NCI-H1105 treated with DMSO at 0.1 percent for 48 hours (cell line): ENCODE measurements at regions not wholly inside any gene's neighbourhood (a gene's known extent, or its start where the extent isn't known, plus 50 kb on each side); places are given as distances from the start of the nearest gene placed in this dataset.

ENCODE experiments used
- DNase-seq: peaks from one replicate; lab custom pipeline; 2025; lab: John Stamatoyannopoulos, UW

DNA sequence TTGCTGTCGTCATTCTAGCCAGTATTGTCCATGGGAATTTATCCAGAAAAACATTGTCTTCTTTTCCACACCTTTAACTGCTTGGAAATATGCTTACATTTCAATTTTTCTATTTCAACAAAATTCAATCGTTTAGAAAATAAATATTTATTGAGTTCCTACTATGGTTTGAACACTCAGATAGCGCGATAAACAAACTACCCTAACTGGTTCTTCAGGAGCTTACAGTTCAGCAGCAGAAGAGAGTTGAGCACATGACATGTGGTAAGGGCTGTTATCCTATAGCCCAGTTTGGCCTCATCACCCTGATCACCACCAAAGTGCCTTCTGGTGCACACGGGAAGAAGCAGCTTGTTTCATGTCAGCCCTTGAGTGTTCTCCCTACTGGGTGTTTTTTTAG, 375.2 kb upstream of the SMIM21 start:
- no peak for DNase-seq

DNA sequence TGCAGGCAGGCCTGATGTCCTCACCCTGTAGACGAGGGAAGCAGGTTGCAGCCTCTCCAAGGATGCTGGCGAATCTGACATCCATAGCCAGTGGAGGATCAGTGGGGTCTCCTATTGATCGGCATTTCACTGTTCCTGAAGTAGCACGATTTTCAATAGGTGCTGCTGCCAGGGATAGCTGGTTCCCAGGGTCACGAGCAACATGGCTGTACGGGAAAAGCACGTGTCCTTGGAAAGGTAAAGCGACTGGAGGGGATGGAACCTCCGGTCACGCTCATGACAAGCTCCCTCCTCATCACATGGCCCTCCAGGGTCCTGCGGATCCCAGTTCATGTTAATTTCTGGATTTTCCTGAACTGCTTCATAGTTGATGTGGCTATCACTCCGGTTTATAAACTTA, 373.7 kb upstream of the SMIM21 start:
- no peak for DNase-seq

- no peak for DNase-seq
Measured at GRCh38 chr18:75800331-75800648, 372.8 kb upstream of the SMIM21 start.

GRCh38 chr18:75799449-75800330, 372.2 kb upstream of the SMIM21 start:
- no peak for DNase-seq

DNA sequence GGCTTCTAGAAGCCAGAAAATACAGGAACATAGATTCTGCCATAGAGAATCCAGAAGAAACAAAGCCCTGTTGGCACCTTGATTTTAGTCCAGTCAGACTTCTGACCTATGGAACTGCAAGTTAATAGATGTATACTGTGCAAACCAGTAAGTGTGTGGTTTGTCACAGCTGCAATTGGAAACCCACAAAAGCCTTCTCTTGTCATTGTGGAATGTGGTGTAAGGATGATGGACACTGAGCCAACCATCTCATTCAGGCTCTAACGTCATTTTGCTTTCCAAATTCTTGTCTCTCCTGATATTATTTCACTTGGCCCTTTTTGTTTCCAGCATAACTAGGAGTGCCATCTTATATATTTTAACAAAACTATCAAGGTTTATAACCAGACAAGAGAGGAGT, 369.5 kb upstream of the SMIM21 start:
- no peak for DNase-seq

DNA sequence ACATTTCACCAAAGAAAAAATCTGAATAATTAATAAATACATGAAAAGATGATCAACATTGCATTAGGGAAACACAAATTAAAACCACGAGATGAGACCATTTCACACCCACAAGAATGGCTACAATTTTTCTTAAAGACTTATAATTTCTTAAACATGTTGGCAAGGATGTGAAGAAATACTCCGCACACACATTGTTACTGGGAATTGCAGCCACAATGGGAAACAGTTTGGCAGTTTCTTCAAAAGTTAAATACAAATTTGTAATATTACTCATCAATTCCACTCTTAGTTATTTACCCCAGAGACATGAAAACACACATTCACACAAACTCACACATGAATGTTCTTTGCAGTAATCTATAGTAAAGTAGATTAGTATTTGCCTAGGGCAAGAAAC, 363.3 kb upstream of the SMIM21 start:
- DNase-seq: no peak

DNA sequence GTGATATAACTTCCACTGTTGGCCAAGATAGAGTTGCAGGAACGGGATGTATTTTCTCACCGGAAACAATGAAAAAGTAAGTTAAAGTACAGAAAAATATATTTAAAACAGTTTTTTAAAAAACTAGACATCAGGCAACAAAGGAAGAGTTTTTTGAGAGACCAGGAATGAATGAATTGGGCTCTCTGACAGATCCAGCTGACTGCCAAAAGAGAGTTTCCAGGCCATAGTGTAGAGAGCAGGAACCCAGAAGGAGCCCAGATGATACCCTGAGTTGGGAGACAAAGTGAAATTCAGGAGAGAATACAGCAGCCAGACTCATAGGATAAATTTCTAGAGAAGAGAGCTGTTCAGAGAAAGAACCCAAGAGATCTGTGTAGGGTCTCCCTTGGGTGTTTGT, 362.6 kb upstream of the SMIM21 start:
- DNase-seq: no peak

DNA sequence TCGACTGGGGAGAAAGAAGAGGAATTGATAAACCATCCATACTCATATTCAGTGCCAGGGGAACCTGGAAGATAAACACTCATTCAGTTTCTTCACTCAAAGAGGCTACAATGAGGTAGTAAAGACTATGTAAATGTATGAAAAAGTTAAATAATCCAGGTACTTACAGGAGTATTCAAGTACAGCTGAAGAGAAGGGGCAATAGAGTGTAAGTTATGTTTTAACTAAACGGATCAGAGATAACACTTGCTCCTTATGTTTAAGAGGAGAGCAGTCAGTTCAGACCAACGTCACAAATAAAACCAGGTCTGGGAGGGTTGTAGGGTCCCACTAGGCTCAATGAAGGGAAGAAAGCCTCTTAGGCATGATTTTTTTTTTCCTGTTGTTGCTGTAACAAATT, 358.3 kb upstream of the SMIM21 start:
- DNase-seq: no peak

DNA sequence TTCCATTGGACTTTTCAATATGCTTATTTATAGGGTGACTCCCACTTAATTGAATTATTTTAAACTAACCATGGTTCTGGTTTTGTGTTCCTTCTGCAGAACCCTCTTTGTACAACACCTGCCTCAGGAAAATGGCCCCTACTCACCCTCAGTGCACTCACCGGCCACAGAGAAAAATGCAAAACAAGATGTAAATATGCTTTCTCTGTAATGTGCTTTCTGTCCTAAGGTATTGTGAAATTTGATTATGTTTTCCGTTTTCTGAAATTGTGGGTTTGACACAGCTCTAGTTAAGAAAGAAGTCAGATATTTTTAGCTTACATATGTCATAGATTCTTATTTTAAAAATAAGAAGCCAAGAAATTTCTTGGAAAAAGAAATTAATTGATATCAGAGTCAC, 357.7 kb upstream of the SMIM21 start:
- DNase-seq: no peak

GRCh38 chr18:75784390-75784789, 356.9 kb upstream of the SMIM21 start:
- DNase-seq: no peak

DNA sequence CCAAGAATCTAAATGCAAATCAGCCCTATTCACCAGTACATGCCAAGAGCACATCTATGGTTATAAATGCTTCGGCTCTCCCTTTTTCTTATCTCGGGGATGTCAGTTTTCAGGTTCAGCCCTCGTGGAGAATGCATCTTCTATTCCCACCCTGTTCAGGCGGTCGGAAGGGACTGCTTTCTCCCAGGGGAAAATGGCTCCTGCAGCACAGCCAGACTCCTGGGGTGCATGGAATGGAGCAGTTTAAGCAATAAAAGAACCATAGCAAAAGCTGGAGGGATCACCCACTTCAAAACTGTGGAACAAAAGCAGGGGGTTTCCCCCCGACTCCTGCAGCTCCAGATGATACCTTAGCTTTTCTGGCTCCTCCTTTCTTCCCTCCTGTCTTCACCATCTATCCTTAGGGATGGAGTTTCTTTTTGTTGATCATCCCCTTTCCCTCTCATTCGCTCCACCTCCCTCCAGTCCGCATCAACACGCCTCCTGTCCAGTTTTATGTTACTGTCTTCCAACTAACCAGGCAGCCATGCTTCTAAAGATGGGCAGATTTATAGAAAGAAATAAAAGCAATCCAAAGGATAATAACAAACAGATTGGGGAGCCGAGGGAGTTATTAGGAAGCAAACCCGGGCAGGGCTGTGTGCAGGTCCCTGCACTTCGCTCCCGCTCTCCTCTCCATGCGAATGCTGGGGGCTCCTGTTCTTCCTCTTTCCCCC, 356.2 kb upstream of the SMIM21 start:
- no peak for DNase-seq

DNA sequence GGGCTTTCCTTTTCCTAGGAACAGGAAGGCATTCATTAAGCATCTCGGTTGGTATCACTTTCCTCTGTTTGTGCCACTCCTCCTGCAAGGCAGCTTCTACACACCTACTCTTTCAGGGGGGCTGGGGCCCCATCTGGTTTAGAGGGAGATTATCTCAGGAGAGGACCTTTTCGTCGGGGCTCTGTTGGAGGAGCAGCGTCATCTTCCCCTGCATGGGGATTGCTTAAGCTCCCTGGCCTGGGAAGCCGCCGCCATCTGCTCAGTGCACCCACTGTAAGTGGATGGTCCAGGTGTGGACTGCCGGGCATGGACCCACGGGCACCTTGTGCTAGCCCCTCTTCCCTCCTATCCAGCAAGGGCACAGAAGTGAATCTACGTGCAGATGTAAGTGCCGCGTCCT, 355.3 kb upstream of the SMIM21 start:
- DNase-seq: no peak

DNA sequence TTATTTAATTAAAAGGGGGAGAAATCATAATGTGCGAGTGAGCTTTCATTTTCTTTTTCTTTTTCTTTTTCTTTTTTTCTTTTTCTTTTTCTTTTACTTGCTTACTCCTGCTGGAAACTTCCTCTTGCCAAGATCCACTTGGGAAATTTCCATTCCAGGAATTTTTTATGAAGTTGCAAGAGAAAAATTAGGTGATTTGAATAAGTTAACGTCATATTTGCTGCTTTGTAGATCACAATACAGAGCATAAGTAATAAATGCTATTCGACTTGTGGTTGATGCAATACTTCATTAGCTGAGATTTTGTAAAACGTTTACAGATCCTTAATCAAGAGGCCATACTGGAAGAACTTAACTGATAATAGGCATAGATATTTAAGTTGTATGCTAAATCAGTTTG, 354.7 kb upstream of the SMIM21 start:
- no peak for DNase-seq

DNA sequence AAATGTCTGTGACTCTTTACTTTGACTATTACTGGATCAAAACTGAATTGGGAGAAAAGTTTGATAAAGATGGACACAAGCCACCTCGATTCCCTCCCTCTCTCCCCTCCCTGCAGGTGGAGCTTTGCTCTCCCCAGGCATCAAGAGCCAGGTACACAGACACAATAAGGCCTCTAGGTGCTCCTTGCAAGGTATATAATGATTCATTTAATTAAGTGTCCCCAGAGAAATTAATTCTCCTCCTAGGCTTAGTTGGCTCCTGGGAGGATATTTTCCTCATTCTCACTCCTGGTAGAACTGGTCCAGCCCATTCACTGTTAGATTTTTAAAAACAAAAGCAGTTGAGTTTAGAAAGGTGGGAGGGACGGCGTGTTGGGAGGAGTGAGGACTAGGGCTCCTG, 352.4 kb upstream of the SMIM21 start:
- DNase-seq: no peak

DNA sequence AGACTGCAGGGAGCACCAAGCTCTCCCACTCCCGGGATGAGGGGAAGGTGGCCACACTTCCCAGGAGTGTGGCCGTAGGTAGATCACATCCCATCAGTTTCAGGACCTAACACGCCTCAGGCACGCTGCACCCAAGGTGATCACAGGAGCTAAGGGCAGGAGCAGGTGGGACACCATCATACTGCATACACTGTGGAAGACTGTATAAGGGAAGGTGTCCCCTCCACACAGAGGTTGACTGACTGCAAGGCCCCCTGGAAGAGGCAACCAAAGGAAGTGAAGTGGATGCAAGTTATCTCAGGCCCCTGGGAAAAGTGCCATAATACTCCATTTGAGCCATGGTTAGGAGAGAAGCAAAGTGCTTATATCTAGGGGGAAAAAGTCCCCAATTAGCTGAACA, 351.9 kb upstream of the SMIM21 start:
- no peak for DNase-seq

DNA sequence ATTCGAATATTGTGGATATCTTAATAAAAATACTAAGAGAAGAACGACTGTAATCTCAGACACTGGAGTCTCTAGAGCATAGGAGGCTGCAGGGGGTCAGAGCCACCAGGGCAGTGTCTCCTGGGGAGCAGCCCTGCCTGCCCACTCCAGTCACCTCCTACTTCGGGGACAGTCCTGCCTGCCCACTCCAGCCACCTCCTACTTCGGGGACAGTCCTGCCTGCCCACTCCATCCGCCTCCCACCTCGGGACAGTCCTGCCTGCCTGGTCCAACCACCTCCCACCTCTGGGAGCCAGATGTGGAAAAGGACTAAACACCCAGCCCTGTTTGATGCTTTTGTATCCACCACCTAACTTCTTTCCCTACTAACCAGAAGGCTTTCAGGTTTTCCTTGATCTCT, 350.1 kb upstream of the SMIM21 start:
- DNase-seq: no peak

DNA sequence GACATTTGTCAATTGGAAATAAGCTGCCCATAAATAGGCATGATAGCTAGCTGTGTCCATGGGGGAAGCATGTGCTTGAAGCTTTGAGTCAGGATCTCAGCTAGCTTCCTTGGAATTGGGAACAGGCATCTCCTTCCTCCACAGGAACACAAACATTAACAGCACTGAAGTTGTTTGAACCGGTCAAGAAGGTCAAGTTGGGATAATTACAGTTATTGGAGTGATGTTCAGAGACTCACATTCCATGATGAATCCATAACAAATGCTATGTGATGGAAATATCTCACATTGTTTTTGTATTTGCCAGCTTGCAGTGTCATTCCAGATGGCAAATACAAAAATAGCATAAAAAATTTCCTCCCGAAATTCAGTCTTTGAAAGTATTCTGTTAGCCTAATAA, 347.6 kb upstream of the SMIM21 start:
- no peak for DNase-seq

GRCh38 chr18:75773618-75774017, 346.1 kb upstream of the SMIM21 start:
- no peak for DNase-seq

DNA sequence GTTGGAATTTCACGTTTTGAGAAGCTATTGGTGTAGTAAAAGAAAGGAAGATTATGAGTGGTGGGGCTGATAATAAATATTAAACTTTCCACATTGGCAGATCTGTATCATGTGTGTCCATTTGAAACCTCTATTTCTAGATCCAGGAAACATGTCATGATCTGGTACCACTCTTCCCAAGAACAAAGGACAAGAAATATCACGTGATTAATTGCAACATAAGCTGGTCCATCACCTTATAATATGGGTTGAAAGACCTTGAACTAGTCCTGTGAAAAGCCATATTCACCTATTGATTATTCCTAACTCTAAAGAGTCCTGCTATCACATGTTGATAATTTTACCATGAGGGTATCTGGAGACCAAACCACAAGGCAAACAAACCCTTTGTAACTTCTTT, 335.3 kb upstream of the SMIM21 start:
- no peak for DNase-seq

DNA sequence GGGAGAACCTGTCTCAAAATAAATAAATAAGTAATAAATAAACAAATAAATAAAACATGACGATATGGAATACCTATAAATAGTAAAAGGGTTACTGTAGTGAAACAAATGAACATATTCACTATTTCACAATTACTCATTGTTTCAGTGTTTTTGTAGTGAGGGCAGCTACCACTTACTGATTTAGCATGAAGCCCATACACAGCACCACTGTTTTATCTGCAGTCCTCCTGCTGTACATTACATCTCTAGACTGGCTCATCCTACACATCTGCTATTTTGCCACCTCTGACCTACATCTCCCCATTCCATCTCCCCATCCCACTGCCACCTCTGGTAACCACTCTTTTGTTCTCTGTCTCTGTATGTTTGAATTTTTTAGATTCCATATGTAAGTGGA, 332.7 kb upstream of the SMIM21 start:
- DNase-seq: no peak

DNA sequence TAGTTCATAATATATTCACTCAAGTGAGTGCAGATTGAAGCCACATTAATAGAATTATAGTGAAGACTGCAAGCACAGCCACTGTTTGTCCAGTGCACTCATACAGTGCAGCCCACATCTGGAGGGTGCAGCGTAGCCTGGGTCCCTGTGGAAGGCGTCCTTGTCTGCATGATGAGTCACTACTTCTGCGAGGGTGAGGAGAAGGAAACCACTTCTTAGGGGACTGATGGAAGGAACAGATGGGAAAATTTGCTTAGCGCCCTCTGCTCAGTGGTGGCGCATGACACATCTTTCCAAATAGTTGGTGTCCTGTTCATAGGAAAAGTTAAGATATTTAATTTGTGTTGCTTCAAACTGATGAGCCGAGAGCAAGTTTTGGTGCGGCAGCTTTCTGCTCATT, 330.4 kb upstream of the SMIM21 start:
- no peak for DNase-seq

GRCh38 chr18:75754433-75754832, 326.9 kb upstream of the SMIM21 start:
- no peak for DNase-seq

DNA sequence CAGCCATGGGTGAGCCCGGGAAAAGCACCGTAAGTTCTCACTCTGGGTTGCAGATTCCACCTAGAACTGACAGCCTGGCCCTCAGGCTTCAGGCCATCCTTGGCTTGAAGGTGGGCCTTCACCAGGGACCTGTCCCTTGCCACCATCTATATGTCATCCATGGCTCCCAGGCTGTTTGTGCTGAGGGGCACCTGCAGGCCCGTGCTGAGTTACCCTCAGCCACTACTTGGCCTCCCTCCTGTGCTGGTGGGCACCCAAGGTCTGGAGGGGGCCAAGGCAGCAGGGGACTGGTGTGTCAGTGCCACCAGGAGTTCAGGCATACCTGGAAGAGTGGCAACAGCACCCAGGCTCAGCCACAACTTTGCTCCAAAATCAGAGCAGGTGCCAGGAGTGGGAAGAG, 326.2 kb upstream of the SMIM21 start:
- DNase-seq: no peak

GRCh38 chr18:75752740-75753263, 325.3 kb upstream of the SMIM21 start:
- DNase-seq: no peak
